ENCODE measurements at regions not wholly inside any gene's neighbourhood (a gene's known extent, or its start where the extent isn't known, plus 50 kb on each side); places are given as distances from the start of the nearest gene placed in this dataset.

- no peak for TF ChIP-seq POLR2A (IDR thresholded peaks at IDR 0.05)
- no peak for TF ChIP-seq CTCF (IDR thresholded peaks at IDR 0.05)
Measured at GRCh38 chr3:59364496-59364895, 314.7 kb upstream of the CFAP20DC start.

All from vagina (tissue), 2 donors.